Activated T-cell treated with anti-CD3 and anti-CD28 coated beads for 1 hour (primary cell): ENCODE measurements at regions not wholly inside any gene's neighbourhood (a gene's known extent, or its start where the extent isn't known, plus 50 kb on each side); places are given as distances from the start of the nearest gene placed in this dataset.
"Not testable (repeated sequence)": the region's sequence is repeated elsewhere in the genome, so short reads cannot be mapped to it uniquely, and the experiment has no call there.

Source experiments
- DNase-seq: peaks from one replicate; pipeline ENCODE4 v3.0.0-alpha.2; 2020; ENCODE audit warnings: low read depth

- DNase-seq, result no peak
These were observed 115.1 kb upstream of the CXADR start for GRCh38 chr21:17397703-17398102.

GRCh38 chr21:17398954-17399353 is 113.9 kb upstream of the CXADR start:
- DNase-seq, result not testable (repeated sequence)

- no peak for DNase-seq
These were observed 109.9 kb upstream of the CXADR start for GRCh38 chr21:17402937-17403336.

GRCh38 chr21:17406202-17406601 is 106.6 kb upstream of the CXADR start:
- DNase-seq, result no peak

GRCh38 chr21:17414766-17415165 is 98.1 kb upstream of the CXADR start:
- no peak for DNase-seq

GRCh38 chr21:17416139-17416538 is 96.7 kb upstream of the CXADR start:
- DNase-seq, result no peak

GRCh38 chr21:17422931-17423330 is 89.9 kb upstream of the CXADR start:
- DNase-seq, result no peak

GRCh38 chr21:17427157-17427556 is 85.7 kb upstream of the CXADR start:
- no peak for DNase-seq

- no peak for DNase-seq
These were observed 84.9 kb upstream of the CXADR start for GRCh38 chr21:17427831-17428483.

GRCh38 chr21:17428484-17428869 is 84.4 kb upstream of the CXADR start:
- DNase-seq, result no peak

- DNase-seq, result no peak
These were observed 83.9 kb upstream of the CXADR start for GRCh38 chr21:17428980-17429379.

- no peak for DNase-seq
These were observed 82.9 kb upstream of the CXADR start for GRCh38 chr21:17429936-17430335.

- no peak for DNase-seq
These were observed 80.1 kb upstream of the CXADR start for GRCh38 chr21:17432732-17433057.

- DNase-seq, result no peak
These were observed 79.1 kb upstream of the CXADR start for GRCh38 chr21:17433730-17434129.

GRCh38 chr21:17435565-17436543 is 77.0 kb upstream of the CXADR start:
- no peak for DNase-seq

- DNase-seq, result no peak
These were observed 76.2 kb upstream of the CXADR start for GRCh38 chr21:17436626-17437111.

- DNase-seq, result no peak
These were observed 74.2 kb upstream of the CXADR start for GRCh38 chr21:17438635-17439034.

GRCh38 chr21:17440969-17441368 is 71.9 kb upstream of the CXADR start:
- DNase-seq, result no peak

GRCh38 chr21:17441370-17441769 is 71.5 kb upstream of the CXADR start:
- DNase-seq, result no peak

- DNase-seq, result no peak
These were observed 70.7 kb upstream of the CXADR start for GRCh38 chr21:17442165-17442564.

- DNase-seq, result no peak
These were observed 68.0 kb upstream of the CXADR start for GRCh38 chr21:17444828-17445227.

GRCh38 chr21:17446737-17447136 is 66.1 kb upstream of the CXADR start:
- no peak for DNase-seq

GRCh38 chr21:17449701-17450100 is 63.1 kb upstream of the CXADR start:
- no peak for DNase-seq
